ENCODE measurements at regions not wholly inside any gene's neighbourhood (a gene's known extent, or its start where the extent isn't known, plus 50 kb on each side); places are given as distances from the start of the nearest gene placed in this dataset.

DNA sequence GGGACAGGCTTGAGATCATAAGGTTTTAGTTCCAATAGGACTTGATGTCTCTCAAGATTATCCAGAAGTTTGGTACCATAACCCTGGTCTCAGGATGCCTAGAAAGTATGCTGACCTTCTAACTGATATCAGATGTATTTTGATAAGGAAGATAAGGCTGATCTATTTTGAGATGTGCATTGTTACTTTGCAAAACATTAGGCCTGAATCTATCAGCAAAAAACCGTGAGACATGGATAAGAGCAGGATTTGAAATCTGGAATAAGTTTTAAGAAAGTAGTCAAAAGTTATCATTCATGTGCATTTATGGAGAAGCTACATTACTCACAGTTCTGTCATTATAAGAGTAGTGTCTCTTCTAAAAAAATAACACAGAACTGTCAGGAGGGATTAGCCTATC is 467.1 kb upstream of the HS3ST1 start:
- TF ChIP-seq, protein P1, sequence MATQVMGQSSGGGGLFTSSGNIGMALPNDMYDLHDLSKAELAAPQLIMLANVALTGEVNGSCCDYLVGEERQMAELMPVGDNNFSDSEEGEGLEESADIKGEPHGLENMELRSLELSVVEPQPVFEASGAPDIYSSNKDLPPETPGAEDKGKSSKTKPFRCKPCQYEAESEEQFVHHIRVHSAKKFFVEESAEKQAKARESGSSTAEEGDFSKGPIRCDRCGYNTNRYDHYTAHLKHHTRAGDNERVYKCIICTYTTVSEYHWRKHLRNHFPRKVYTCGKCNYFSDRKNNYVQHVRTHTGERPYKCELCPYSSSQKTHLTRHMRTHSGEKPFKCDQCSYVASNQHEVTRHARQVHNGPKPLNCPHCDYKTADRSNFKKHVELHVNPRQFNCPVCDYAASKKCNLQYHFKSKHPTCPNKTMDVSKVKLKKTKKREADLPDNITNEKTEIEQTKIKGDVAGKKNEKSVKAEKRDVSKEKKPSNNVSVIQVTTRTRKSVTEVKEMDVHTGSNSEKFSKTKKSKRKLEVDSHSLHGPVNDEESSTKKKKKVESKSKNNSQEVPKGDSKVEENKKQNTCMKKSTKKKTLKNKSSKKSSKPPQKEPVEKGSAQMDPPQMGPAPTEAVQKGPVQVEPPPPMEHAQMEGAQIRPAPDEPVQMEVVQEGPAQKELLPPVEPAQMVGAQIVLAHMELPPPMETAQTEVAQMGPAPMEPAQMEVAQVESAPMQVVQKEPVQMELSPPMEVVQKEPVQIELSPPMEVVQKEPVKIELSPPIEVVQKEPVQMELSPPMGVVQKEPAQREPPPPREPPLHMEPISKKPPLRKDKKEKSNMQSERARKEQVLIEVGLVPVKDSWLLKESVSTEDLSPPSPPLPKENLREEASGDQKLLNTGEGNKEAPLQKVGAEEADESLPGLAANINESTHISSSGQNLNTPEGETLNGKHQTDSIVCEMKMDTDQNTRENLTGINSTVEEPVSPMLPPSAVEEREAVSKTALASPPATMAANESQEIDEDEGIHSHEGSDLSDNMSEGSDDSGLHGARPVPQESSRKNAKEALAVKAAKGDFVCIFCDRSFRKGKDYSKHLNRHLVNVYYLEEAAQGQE (IDR thresholded peaks at IDR 0.05; ENCODE audit: insufficient read depth in 1 of 2, low read depth in 2 of 2, low read length in 2 of 2), result no peak
- no peak for TF ChIP-seq SIN3A (IDR thresholded peaks at IDR 0.05; ENCODE audit: borderline replicate concordance, insufficient read depth, low read length)
- no peak for TF ChIP-seq TAF1 (IDR thresholded peaks at IDR 0.05; ENCODE audit: borderline replicate concordance, insufficient read depth, low read length)
- TF ChIP-seq POLR2AphosphoS5 (IDR thresholded peaks at IDR 0.05; ENCODE audit: low read depth, low read length), result no peak
- TF ChIP-seq FOXP2 (optimal IDR thresholded peaks at IDR 0.05; ENCODE audit: borderline replicate concordance, extremely low read depth, extremely low read length, insufficient read depth), result no peak

DNA sequence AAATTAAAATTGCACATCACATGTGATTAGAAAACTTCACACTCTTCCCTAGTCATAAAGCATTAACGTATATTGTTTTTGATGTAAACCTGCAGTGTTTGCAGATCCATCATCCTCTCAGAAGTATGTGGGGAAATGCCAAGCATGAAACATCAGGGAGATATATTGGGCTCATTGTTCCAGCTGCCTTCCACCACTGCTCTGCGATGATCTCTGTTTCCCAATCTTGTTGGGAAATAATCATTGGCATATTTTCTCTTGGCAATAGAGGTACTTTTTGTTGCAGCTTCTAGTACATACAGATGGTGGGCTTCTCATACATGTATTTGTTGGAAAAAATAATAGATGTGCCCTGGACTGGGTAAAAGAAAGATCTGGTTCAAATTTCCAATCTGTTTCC is 466.3 kb upstream of the HS3ST1 start:
- TF ChIP-seq POLR2AphosphoS5 (IDR thresholded peaks at IDR 0.05; ENCODE audit: low read depth, low read length) (no peak), SIN3A (IDR thresholded peaks at IDR 0.05; ENCODE audit: borderline replicate concordance, insufficient read depth, low read length) (no peak), FOXP2 (optimal IDR thresholded peaks at IDR 0.05; ENCODE audit: borderline replicate concordance, extremely low read depth, extremely low read length, insufficient read depth) (no peak), TAF1 (IDR thresholded peaks at IDR 0.05; ENCODE audit: borderline replicate concordance, insufficient read depth, low read length) (no peak)
- TF ChIP-seq, protein P1 (IDR thresholded peaks at IDR 0.05; ENCODE audit: insufficient read depth in 1 of 2, low read depth in 2 of 2, low read length in 2 of 2), result no peak

DNA sequence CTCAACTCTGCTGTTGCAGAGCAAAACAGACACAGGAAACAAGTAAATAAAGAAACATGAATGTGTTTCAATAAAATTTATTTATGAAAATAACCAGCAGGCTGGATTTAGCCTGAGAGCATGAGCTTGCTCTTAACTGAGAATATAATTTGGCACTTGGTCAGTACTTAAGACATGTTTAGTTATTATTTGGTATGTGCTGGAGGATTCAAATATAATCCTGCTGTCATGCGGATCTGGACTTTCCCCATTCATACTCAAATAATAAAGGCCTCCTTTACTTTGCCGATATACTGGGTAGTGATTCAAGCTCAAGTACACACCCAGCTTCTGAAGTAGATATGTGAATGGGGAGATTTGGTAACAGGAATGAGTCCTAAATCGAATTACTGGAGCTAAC is 465.5 kb upstream of the HS3ST1 start:
- no peak for TF ChIP-seq TAF1 (IDR thresholded peaks at IDR 0.05; ENCODE audit: borderline replicate concordance, insufficient read depth, low read length)
- TF ChIP-seq FOXP2 (optimal IDR thresholded peaks at IDR 0.05; ENCODE audit: borderline replicate concordance, extremely low read depth, extremely low read length, insufficient read depth), result no peak
- TF ChIP-seq POLR2AphosphoS5 (IDR thresholded peaks at IDR 0.05; ENCODE audit: low read depth, low read length), result no peak
- TF ChIP-seq, protein P1 (IDR thresholded peaks at IDR 0.05; ENCODE audit: insufficient read depth in 1 of 2, low read depth in 2 of 2, low read length in 2 of 2), result no peak
- no peak for TF ChIP-seq SIN3A (IDR thresholded peaks at IDR 0.05; ENCODE audit: borderline replicate concordance, insufficient read depth, low read length)

DNA sequence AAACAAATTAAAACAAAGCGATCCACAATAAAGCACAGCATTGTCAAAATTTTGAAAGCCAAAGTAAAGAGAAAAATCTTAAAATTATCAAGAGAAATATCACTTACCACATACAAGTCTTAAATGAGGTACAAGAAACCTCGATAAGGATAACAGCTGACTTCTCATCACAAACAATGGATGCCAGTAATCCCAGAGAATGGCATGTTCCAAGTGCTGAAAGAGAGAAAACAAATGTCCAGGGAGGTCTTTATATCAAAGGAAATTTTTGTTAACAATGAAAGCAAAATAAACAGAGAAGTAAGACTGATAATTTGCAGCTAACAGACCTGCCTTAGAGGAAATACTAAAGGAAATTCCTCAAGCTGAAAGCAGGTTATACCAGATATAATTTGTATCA is 460.4 kb upstream of the HS3ST1 start:
- TF ChIP-seq TAF1 (IDR thresholded peaks at IDR 0.05; ENCODE audit: borderline replicate concordance, insufficient read depth, low read length) (no peak), SIN3A (IDR thresholded peaks at IDR 0.05; ENCODE audit: borderline replicate concordance, insufficient read depth, low read length) (no peak), POLR2AphosphoS5 (IDR thresholded peaks at IDR 0.05; ENCODE audit: low read depth, low read length) (no peak), FOXP2 (optimal IDR thresholded peaks at IDR 0.05; ENCODE audit: borderline replicate concordance, extremely low read depth, extremely low read length, insufficient read depth) (no peak)
- TF ChIP-seq, protein P1 (IDR thresholded peaks at IDR 0.05; ENCODE audit: insufficient read depth in 1 of 2, low read depth in 2 of 2, low read length in 2 of 2), result no peak

DNA sequence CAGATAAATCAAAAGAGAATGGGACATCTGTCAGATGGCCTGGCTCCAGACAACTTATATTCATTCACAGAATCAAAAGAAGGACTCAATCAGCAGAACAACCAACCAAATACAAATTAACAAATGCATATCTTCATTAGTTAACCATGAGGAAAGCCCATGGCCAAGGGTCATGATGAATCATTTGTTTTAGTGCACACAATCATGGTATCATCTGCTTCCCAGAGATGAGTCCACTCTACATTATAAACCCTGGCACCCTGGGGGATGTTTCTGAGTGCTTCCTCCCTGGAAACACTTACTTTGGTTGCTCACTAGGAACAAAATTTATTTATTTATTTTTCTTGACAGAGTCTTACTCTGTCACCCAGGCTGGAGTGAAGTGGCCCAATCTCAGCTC is 453.3 kb upstream of the HS3ST1 start:
- no peak for TF ChIP-seq SIN3A (IDR thresholded peaks at IDR 0.05; ENCODE audit: borderline replicate concordance, insufficient read depth, low read length)
- TF ChIP-seq TAF1 (IDR thresholded peaks at IDR 0.05; ENCODE audit: borderline replicate concordance, insufficient read depth, low read length), result no peak
